Islet precursor cell (in vitro differentiated cells): ENCODE measurements at regions not wholly inside any gene's neighbourhood (a gene's known extent, or its start where the extent isn't known, plus 50 kb on each side); places are given as distances from the start of the nearest gene placed in this dataset.
"Not testable (repeated sequence)": the region's sequence is repeated elsewhere in the genome, so short reads cannot be mapped to it uniquely, and the experiment has no call there.

Experiments used
- DNase-seq: peaks from one replicate; pipeline ENCODE4 v3.0.0-alpha.2; 2018

GRCh38 chr2:185526161-185526560 is 212.4 kb upstream of the FSIP2 start:
- no peak for DNase-seq

GRCh38 chr2:185531721-185532120 is 206.9 kb upstream of the FSIP2 start:
- no peak for DNase-seq

GRCh38 chr2:185537689-185538088 is 200.9 kb upstream of the FSIP2 start:
- DNase-seq, result no peak

- no peak for DNase-seq
Observed at GRCh38 chr2:185567196-185567595, 171.4 kb upstream of the FSIP2 start.

- DNase-seq, result no peak
Observed at GRCh38 chr2:185567940-185568339, 170.7 kb upstream of the FSIP2 start.

- no peak for DNase-seq
Observed at GRCh38 chr2:185578322-185578721, 160.3 kb upstream of the FSIP2 start.

GRCh38 chr2:185583058-185583816 is 155.4 kb upstream of the FSIP2 start:
- DNase-seq, result peak; percentile 75

- DNase-seq, result not testable (repeated sequence)
Observed at GRCh38 chr2:185585165-185585564, 153.4 kb upstream of the FSIP2 start.

- DNase-seq, result not testable (repeated sequence)
Observed at GRCh38 chr2:185591276-185591675, 147.3 kb upstream of the FSIP2 start.

- no peak for DNase-seq
Observed at GRCh38 chr2:185607945-185608344, 130.7 kb upstream of the FSIP2 start.

GRCh38 chr2:185608799-185609198 is 129.8 kb upstream of the FSIP2 start:
- DNase-seq, result no peak

GRCh38 chr2:185610301-185610700 is 128.3 kb upstream of the FSIP2 start:
- no peak for DNase-seq

- DNase-seq, result peak; percentile 63
Observed at GRCh38 chr2:185618625-185619024, 120.0 kb upstream of the FSIP2 start.

- no peak for DNase-seq
Observed at GRCh38 chr2:185625604-185626003, 113.0 kb upstream of the FSIP2 start.

GRCh38 chr2:185628985-185629384 is 109.6 kb upstream of the FSIP2 start:
- peak; percentile 68 for DNase-seq

- DNase-seq, result no peak
Observed at GRCh38 chr2:185633621-185634020, 105.0 kb upstream of the FSIP2 start.

GRCh38 chr2:185638771-185639170 is 99.8 kb upstream of the FSIP2 start:
- no peak for DNase-seq

- DNase-seq, result no peak
Observed at GRCh38 chr2:185640588-185640987, 98.0 kb upstream of the FSIP2 start.

GRCh38 chr2:185643434-185643833 is 95.2 kb upstream of the FSIP2 start:
- DNase-seq, result no peak

- no peak for DNase-seq
Observed at GRCh38 chr2:185644828-185645227, 93.8 kb upstream of the FSIP2 start.

- DNase-seq, result no peak
Observed at GRCh38 chr2:185645529-185645928, 93.1 kb upstream of the FSIP2 start.

- DNase-seq, result no peak
Observed at GRCh38 chr2:185658750-185659149, 79.9 kb upstream of the FSIP2 start.

- DNase-seq, result no peak
Observed at GRCh38 chr2:185663811-185664210, 74.8 kb upstream of the FSIP2 start.

GRCh38 chr2:185664384-185664783 is 74.2 kb upstream of the FSIP2 start:
- DNase-seq, result no peak

- DNase-seq, result no peak
Observed at GRCh38 chr2:185665251-185665814, 73.3 kb upstream of the FSIP2 start.
